Erythroblast (primary cell): ENCODE measurements at regions not wholly inside any gene's neighbourhood (a gene's known extent, or its start where the extent isn't known, plus 50 kb on each side); places are given as distances from the start of the nearest gene placed in this dataset.

Experiments
- GATA1 ChIP-seq: IDR thresholded peaks from 2 replicates; pipeline ENCODE4 v1.6.1; 2011; ENCODE audit warnings: low read depth, mild to moderate bottlenecking, control low read depth, low read length, moderate library complexity
- POLR2A ChIP-seq: IDR thresholded peaks from 2 replicates; pipeline ENCODE4 v1.6.1; 2011; ENCODE audit warnings: mild to moderate bottlenecking, low read length

- TF ChIP-seq POLR2A = no peak
- no peak for TF ChIP-seq GATA1
These were observed 160.9 kb downstream of the RTL9 start for GRCh38 chrX:110519501-110519900.
